GM18861 (cell line): ENCODE measurements at regions not wholly inside any gene's neighbourhood (a gene's known extent, or its start where the extent isn't known, plus 50 kb on each side); places are given as distances from the start of the nearest gene placed in this dataset.

ENCODE experiments used
- ATAC-seq: cut with Tn5 transposase; IDR thresholded peaks from one replicate; pipeline ENCODE4 v1.9.1; 2021; ENCODE audit not compliant: unreplicated experiment

- no peak for ATAC-seq
These were observed 579.4 kb upstream of the SEL1L start for GRCh38 chr14:82113007-82113406.

DNA sequence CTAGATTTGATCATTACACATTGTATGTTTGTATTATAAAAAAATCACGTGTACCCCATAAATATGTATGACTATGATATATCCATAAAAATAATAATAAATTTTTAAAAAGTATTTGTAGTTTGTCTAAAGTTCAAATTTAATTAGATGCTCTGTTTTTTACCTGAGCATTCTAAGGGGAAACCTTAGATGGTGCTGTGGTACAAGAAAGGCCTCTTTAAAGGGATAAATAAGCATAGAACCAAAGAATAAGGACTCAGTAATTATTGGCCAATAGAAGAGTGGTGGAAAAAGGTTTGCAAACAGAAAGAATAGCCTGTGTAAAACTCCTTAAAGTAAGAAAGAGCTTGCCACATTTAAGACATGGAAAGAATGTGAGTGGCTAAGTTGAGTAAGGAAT is 580.1 kb upstream of the SEL1L start:
- no peak for ATAC-seq

DNA sequence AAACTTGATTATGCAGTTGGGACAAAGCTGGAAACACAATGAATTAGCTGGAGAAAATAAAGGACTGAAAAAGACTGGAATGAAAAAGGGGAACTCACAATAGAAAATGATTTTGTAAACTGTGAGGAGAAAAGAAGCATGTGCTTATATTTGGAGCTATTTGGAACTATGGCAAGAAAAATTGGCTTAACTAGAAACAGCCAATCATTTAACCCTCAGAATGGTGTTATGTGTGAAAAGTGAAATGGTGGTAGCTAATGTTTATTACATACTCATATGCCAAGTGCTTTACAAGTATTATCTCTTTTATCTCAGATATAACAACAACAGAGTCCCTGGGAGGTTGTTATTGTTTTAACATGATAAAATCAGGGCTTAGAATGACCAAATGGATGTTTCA is 583.1 kb upstream of the SEL1L start:
- ATAC-seq = no peak

DNA sequence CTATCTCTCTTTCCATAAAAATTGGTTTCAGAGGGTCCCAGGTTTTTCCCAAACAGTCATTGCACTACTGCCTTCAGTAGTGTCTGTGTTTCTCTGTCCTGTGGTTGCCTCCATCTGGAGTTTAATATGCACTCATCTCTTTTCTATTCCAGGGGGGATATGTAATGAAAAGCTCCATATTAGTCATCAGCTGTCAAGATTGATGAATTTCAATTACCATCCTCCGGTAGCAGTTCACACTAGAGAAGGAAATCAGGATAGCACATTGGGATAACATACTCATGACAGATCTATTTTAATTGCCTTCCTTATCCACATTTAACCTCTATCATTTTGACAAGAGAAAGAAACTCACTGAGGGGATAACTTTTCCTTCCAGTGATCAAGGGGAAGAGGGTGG is 589.0 kb upstream of the SEL1L start:
- no peak for ATAC-seq

DNA sequence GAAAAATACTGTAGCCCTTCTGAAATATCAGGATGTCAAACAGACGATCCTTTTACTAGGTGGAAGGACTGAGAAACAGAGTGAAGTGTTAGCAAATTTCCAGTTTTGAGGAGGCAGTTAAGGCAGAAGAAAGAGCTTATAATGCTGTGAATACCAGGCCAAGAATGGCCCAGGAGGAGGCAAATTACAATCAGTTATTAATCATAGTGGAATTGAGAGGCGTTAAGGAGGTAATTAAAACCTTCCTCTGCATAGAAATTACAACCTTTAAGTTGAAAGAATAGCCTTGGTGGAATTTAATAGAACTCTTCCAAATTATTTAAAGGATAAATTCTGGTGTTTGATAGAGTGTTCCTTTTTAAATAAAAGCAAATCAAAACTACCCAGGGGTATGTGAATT is 590.9 kb upstream of the SEL1L start:
- no peak for ATAC-seq

DNA sequence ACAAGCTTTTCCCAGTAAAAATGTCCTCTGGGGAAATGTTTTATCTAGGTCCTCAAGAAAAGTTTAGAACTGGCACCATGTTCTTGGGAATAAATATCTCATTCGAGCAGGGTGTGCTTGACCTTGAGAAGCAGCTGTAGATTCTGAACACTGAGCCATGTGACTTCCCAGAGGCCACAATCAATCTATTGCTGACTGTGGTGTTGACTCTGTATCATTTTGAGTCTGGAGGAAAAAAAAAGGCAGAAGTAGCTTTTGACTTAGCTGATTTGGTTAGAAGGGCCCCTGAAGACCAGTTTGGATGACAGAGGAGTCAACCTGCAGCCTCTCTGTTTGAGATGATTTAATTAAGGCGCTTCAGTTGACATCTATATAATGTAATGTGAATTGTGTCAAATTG is 592.4 kb upstream of the SEL1L start:
- ATAC-seq = no peak

GRCh38 chr14:82134411-82134810 is 600.8 kb upstream of the SEL1L start:
- no peak for ATAC-seq

GRCh38 chr14:82138431-82138830 is 604.8 kb upstream of the SEL1L start:
- ATAC-seq = no peak

DNA sequence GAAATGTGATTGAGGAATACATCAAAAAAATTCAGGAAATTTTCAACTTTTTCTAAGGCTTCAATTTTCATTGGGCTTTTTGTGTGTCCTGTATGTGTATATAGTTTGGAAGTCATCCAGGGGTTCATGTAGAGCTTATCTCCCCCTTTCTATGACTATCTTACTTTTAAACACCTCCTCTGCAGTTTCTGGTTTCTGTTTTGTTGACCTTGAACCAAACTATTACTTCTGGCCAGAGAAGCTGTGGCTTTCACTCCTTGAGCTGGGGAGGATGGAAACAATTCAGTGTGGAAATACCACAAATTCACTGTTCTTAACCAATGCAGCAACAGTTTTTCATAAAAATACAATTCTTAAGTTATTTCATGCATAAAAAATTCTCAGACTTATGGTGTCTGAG is 613.2 kb upstream of the SEL1L start:
- no peak for ATAC-seq

GRCh38 chr14:82153689-82154088 is 620.0 kb upstream of the SEL1L start:
- no peak for ATAC-seq

DNA sequence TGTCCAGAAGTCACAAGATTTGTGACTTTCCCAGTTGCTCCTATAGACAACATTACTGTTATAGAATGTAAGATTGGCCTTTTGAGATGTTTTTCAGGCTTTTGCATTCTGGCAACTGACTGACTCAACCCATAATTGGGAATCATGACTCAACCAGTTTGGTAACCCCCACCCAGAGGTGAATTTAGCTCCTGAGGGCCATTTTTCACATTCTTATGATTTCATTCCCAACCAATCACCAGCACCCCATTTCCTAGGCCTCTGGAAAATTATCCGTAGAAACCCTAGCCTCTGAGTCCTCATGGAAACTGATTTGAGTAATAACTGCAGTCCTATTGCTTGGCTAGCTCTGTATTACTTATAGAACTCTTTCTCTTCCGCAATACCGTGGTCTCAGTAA is 626.0 kb upstream of the SEL1L start:
- no peak for ATAC-seq

- ATAC-seq = no peak
These were observed 646.5 kb upstream of the SEL1L start for GRCh38 chr14:82180139-82180538.

GRCh38 chr14:82182646-82183045 is 649.0 kb upstream of the SEL1L start:
- ATAC-seq = no peak

GRCh38 chr14:82190742-82191141 is 657.1 kb upstream of the SEL1L start:
- no peak for ATAC-seq

DNA sequence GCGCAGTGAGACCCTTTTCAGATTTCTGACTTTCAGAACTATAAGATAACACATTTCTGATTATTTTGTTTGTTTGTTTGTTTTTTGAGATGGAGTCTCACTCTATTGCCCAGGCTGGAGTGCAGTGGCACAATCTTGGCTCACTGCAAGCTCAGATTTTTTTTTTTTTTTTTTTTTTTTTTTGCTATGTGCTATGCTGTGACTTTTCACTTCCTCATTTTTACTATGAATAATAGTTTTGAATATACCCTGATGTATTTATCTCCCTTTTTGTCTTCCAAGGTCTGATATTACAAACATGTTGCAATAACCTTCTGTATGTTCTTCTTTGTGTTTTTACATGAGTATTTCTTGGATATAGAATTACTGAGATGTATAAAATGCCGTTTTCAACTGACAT is 658.7 kb upstream of the SEL1L start:
- ATAC-seq = no peak

GRCh38 chr14:82223276-82223675 is 689.6 kb upstream of the SEL1L start:
- ATAC-seq = no peak

GRCh38 chr14:82224610-82225009 is 691.0 kb upstream of the SEL1L start:
- ATAC-seq = no peak

DNA sequence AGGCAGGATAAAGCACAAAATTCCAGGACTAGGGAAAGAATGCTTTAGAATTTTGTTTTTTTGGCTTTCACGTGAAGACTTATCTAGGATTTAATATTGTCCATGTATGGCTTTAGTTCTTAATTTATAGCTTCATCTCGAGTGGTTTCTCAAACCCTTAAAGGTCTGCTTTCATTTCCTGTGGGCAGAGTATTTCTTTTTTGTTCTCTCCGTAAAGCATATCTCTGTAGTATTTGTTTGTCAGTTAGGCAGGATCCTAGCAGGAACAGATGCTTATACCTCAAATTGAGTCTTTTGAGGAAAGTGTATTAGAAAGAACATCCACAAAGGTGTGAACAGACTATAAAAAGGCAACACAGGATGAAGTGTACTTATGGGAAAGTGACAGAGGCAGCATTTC is 697.1 kb upstream of the SEL1L start:
- no peak for ATAC-seq

- no peak for ATAC-seq
These were observed 705.0 kb upstream of the SEL1L start for GRCh38 chr14:82238649-82239048.

- ATAC-seq = no peak
These were observed 705.6 kb upstream of the SEL1L start for GRCh38 chr14:82239223-82239622.

DNA sequence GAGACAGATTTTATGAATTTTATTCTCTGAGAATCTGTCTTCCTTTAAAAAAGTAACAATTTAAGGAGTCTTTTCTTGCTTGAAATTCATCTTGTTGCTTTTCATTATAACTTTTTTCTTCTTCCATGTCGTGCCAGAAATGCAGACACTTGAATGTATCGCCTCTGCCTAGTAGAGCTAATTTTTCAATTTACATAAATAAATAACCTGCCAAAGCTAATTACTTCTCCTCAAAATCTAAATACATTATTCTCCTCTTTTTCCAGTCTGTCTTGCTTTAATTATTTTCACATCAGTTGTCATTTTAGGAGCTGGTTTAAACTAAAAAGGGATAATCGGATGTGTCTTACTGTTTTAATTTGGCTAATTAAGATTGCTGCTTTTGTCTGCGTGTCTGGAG is 711.1 kb upstream of the SEL1L start:
- ATAC-seq = no peak

GRCh38 chr14:82251494-82251893 is 717.8 kb upstream of the SEL1L start:
- ATAC-seq = no peak

DNA sequence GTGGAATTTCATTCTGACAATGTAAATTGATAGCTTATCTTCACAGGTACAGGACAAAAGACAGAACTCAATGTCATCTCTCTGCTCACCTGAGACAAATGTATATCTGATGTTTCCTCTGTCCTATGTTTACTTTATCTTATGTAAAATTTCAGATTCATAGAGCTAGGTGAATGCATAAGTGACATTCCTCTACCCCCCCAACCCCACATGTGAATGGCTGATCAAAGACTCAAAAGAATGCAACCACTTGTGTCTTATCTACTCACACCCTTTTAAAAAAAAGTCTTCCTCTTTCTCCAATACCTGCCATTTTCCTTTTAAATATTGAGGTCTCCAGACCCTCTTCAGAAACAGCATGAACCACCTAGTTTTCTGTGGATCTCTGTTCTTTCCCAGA is 736.6 kb upstream of the SEL1L start:
- no peak for ATAC-seq

DNA sequence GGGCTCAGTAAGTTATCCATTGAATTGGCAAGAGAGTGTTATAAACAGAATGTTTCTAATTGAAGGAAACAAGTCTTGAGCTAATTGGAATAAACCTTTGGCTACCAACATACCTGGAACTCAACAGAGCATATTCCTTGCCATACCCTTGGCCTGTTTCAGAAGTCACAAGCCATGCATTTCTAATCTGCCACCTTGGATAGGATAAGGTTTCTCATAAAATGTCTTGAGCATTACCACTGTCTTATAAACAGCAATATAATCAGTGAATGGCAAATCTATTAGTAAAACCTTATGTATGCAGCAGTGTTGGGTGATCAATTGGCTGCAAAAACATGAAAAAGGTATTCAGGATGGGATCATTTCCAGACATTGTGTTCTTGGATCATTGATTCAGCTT is 765.2 kb upstream of the SEL1L start:
- ATAC-seq = no peak
